ENCODE measurements at regions not wholly inside any gene's neighbourhood (a gene's known extent, or its start where the extent isn't known, plus 50 kb on each side); places are given as distances from the start of the nearest gene placed in this dataset.

- Mint-ChIP-seq H3K9me3 (no peaks in the 10 kb centered on the region), H3K27ac (no peak overlapping the region), H3K36me3 (no peaks in the 10 kb centered on the region), H3K4me3 (no peak overlapping the region), H3K4me1 (no peaks in the 10 kb centered on the region)
- no peak for ATAC-seq
- no peak for DNase-seq (ENCODE audit: low spot score in 2 of 2)
Observed at GRCh38 chr2:58553522-58553921, 312.4 kb upstream of the FANCL start.

- no peak for ATAC-seq
- no peaks in the 10 kb centered on the region for H3K4me1 Mint-ChIP-seq
- DNase-seq (ENCODE audit: low spot score in 2 of 2), result no peak
- H3K9me3 Mint-ChIP-seq, result peaks cover 2% of the 10 kb centered on the region
- H3K36me3 Mint-ChIP-seq, result no peaks in the 10 kb centered on the region
- H3K4me3 Mint-ChIP-seq, result no peak overlapping the region
- no peak overlapping the region for H3K27ac Mint-ChIP-seq
Observed at GRCh38 chr2:58545300-58546280, 304.5 kb upstream of the FANCL start.

- Mint-ChIP-seq H3K4me1 (no peaks in the 10 kb centered on the region), H3K36me3 (no peaks in the 10 kb centered on the region), H3K9me3 (peaks cover 3% of the 10 kb centered on the region), H3K27ac (no peak overlapping the region), H3K4me3 (no peak overlapping the region)
- ATAC-seq (no peak), DNase-seq (ENCODE audit: low spot score in 2 of 2) (no peak)
Observed at GRCh38 chr2:58543442-58543841, 302.3 kb upstream of the FANCL start.

GRCh38 chr2:58541511-58541910 lies 300.4 kb upstream of the FANCL start:
- Mint-ChIP-seq H3K9me3 (peaks cover 3% of the 10 kb centered on the region), H3K4me1 (no peaks in the 10 kb centered on the region), H3K27ac (no peak overlapping the region), H3K4me3 (no peak overlapping the region), H3K36me3 (no peaks in the 10 kb centered on the region)
- ATAC-seq (no peak), DNase-seq (ENCODE audit: low spot score in 2 of 2) (no peak)

- peaks cover 3% of the 10 kb centered on the region for H3K9me3 Mint-ChIP-seq
- H3K27ac Mint-ChIP-seq, result no peak overlapping the region
- H3K36me3 Mint-ChIP-seq, result no peaks in the 10 kb centered on the region
- no peaks in the 10 kb centered on the region for H3K4me1 Mint-ChIP-seq
- DNase-seq (ENCODE audit: low spot score in 2 of 2), result no peak
- no peak overlapping the region for H3K4me3 Mint-ChIP-seq
- no peak for ATAC-seq
Observed at GRCh38 chr2:58540681-58541080, 299.6 kb upstream of the FANCL start.

- Mint-ChIP-seq H3K36me3 (no peaks in the 10 kb centered on the region), H3K4me1 (no peaks in the 10 kb centered on the region), H3K9me3 (peaks cover 3% of the 10 kb centered on the region), H3K27ac (no peak overlapping the region), H3K4me3 (no peak overlapping the region)
- no peak for ATAC-seq
- DNase-seq (ENCODE audit: low spot score in 2 of 2), result no peak
Observed at GRCh38 chr2:58539973-58540372, 298.8 kb upstream of the FANCL start.

GRCh38 chr2:58535990-58536389 lies 294.9 kb upstream of the FANCL start:
- Mint-ChIP-seq H3K27ac (no peak overlapping the region), H3K4me3 (no peak overlapping the region), H3K9me3 (peaks cover 3% of the 10 kb centered on the region), H3K36me3 (no peaks in the 10 kb centered on the region), H3K4me1 (no peaks in the 10 kb centered on the region)
- DNase-seq (ENCODE audit: low spot score in 2 of 2) (no peak), ATAC-seq (no peak)

- Mint-ChIP-seq H3K27ac (no peak overlapping the region), H3K36me3 (no peaks in the 10 kb centered on the region), H3K9me3 (no peaks in the 10 kb centered on the region), H3K4me3 (no peak overlapping the region), H3K4me1 (no peaks in the 10 kb centered on the region)
- ATAC-seq, result no peak
- DNase-seq (ENCODE audit: low spot score in 2 of 2), result no peak
Observed at GRCh38 chr2:58535182-58535581, 294.1 kb upstream of the FANCL start.

- no peak for ATAC-seq
- Mint-ChIP-seq H3K9me3 (no peaks in the 10 kb centered on the region), H3K27ac (no peak overlapping the region), H3K36me3 (no peaks in the 10 kb centered on the region), H3K4me1 (no peaks in the 10 kb centered on the region), H3K4me3 (no peak overlapping the region)
- no peak for DNase-seq (ENCODE audit: low spot score in 2 of 2)
Observed at GRCh38 chr2:58533376-58533775, 292.3 kb upstream of the FANCL start.

GRCh38 chr2:58532641-58533040 lies 291.5 kb upstream of the FANCL start:
- H3K27ac Mint-ChIP-seq, result no peak overlapping the region
- no peaks in the 10 kb centered on the region for H3K9me3 Mint-ChIP-seq
- H3K4me3 Mint-ChIP-seq, result no peak overlapping the region
- ATAC-seq, result no peak
- H3K36me3 Mint-ChIP-seq, result no peaks in the 10 kb centered on the region
- DNase-seq (ENCODE audit: low spot score in 2 of 2), result no peak
- no peaks in the 10 kb centered on the region for H3K4me1 Mint-ChIP-seq

- Mint-ChIP-seq H3K36me3 (no peaks in the 10 kb centered on the region), H3K27ac (no peak overlapping the region), H3K9me3 (no peaks in the 10 kb centered on the region), H3K4me1 (no peaks in the 10 kb centered on the region), H3K4me3 (no peak overlapping the region)
- DNase-seq (ENCODE audit: low spot score in 2 of 2) (no peak), ATAC-seq (no peak)
Observed at GRCh38 chr2:58527647-58528046, 286.5 kb upstream of the FANCL start.

- Mint-ChIP-seq H3K36me3 (no peaks in the 10 kb centered on the region), H3K4me3 (no peak overlapping the region), H3K9me3 (no peaks in the 10 kb centered on the region), H3K4me1 (no peaks in the 10 kb centered on the region), H3K27ac (no peak overlapping the region)
- ATAC-seq (no peak), DNase-seq (ENCODE audit: low spot score in 2 of 2) (no peak)
Observed at GRCh38 chr2:58521803-58522554, 280.9 kb upstream of the FANCL start.

- ATAC-seq (no peak), DNase-seq (ENCODE audit: low spot score in 2 of 2) (no peak)
- H3K36me3 Mint-ChIP-seq, result no peaks in the 10 kb centered on the region
- H3K4me3 Mint-ChIP-seq, result no peak overlapping the region
- H3K9me3 Mint-ChIP-seq, result no peaks in the 10 kb centered on the region
- H3K4me1 Mint-ChIP-seq, result no peaks in the 10 kb centered on the region
- no peak overlapping the region for H3K27ac Mint-ChIP-seq
Observed at GRCh38 chr2:58520903-58521302, 279.8 kb upstream of the FANCL start.

GRCh38 chr2:58517881-58518280 lies 276.8 kb upstream of the FANCL start:
- DNase-seq (ENCODE audit: low spot score in 2 of 2) (no peak), ATAC-seq (no peak)
- H3K9me3 Mint-ChIP-seq, result no peaks in the 10 kb centered on the region
- H3K27ac Mint-ChIP-seq, result no peak overlapping the region
- no peaks in the 10 kb centered on the region for H3K4me1 Mint-ChIP-seq
- H3K4me3 Mint-ChIP-seq, result no peak overlapping the region
- no peaks in the 10 kb centered on the region for H3K36me3 Mint-ChIP-seq

- Mint-ChIP-seq H3K27ac (no peak overlapping the region), H3K4me3 (no peak overlapping the region), H3K36me3 (no peaks in the 10 kb centered on the region), H3K9me3 (no peaks in the 10 kb centered on the region), H3K4me1 (no peaks in the 10 kb centered on the region)
- DNase-seq (ENCODE audit: low spot score in 2 of 2) (no peak), ATAC-seq (no peak)
Observed at GRCh38 chr2:58516695-58517094, 275.6 kb upstream of the FANCL start.
